Renal cortical epithelial cell (primary cell): ENCODE measurements at regions not wholly inside any gene's neighbourhood (a gene's known extent, or its start where the extent isn't known, plus 50 kb on each side); places are given as distances from the start of the nearest gene placed in this dataset.
"Not testable (repeated sequence)": the region's sequence is repeated elsewhere in the genome, so short reads cannot be mapped to it uniquely, and the experiment has no call there.

Source experiments
- DNase-seq: peaks from one replicate; pipeline ENCODE4 v3.0.0-alpha.2; 2011; ENCODE audit warnings: low read depth

- DNase-seq = no peak
Observed at GRCh38 chr1:95518310-95518709, 284.3 kb downstream of the RWDD3 start.

GRCh38 chr1:95520390-95520789 lies 286.4 kb downstream of the RWDD3 start:
- no peak for DNase-seq

- no peak for DNase-seq
Observed at GRCh38 chr1:95532335-95532734, 298.3 kb downstream of the RWDD3 start.

GRCh38 chr1:95534985-95535384 lies 301.0 kb downstream of the RWDD3 start:
- no peak for DNase-seq

GRCh38 chr1:95535614-95536013 lies 301.6 kb downstream of the RWDD3 start:
- no peak for DNase-seq

GRCh38 chr1:95536501-95536900 lies 302.5 kb downstream of the RWDD3 start:
- DNase-seq = no peak

GRCh38 chr1:95537176-95537575 lies 303.2 kb downstream of the RWDD3 start:
- no peak for DNase-seq

- not testable (repeated sequence) for DNase-seq
Observed at GRCh38 chr1:95538242-95538641, 304.2 kb downstream of the RWDD3 start.

- DNase-seq = no peak
Observed at GRCh38 chr1:95542936-95543335, 308.9 kb downstream of the RWDD3 start.

- DNase-seq = no peak
Observed at GRCh38 chr1:95547005-95547404, 313.0 kb downstream of the RWDD3 start.

- no peak for DNase-seq
Observed at GRCh38 chr1:95548211-95548610, 314.2 kb downstream of the RWDD3 start.

- no peak for DNase-seq
Observed at GRCh38 chr1:95551201-95551600, 317.2 kb downstream of the RWDD3 start.

GRCh38 chr1:95553595-95553994 lies 319.6 kb downstream of the RWDD3 start:
- DNase-seq = no peak

GRCh38 chr1:95554408-95554807 lies 320.4 kb downstream of the RWDD3 start:
- DNase-seq = no peak

GRCh38 chr1:95558791-95559190 lies 324.8 kb downstream of the RWDD3 start:
- no peak for DNase-seq

GRCh38 chr1:95561346-95561745 lies 327.3 kb downstream of the RWDD3 start:
- no peak for DNase-seq

- no peak for DNase-seq
Observed at GRCh38 chr1:95562230-95562629, 328.2 kb downstream of the RWDD3 start.

- DNase-seq = no peak
Observed at GRCh38 chr1:95572002-95572401, 338.0 kb downstream of the RWDD3 start.

- DNase-seq = no peak
Observed at GRCh38 chr1:95572962-95573361, 339.0 kb downstream of the RWDD3 start.

- DNase-seq = no peak
Observed at GRCh38 chr1:95575291-95575690, 341.3 kb downstream of the RWDD3 start.

- no peak for DNase-seq
Observed at GRCh38 chr1:95578462-95578861, 344.5 kb downstream of the RWDD3 start.

- no peak for DNase-seq
Observed at GRCh38 chr1:95582191-95582590, 348.2 kb downstream of the RWDD3 start.

GRCh38 chr1:95582746-95583145 lies 348.7 kb downstream of the RWDD3 start:
- DNase-seq = no peak

GRCh38 chr1:95583661-95584210 lies 349.7 kb downstream of the RWDD3 start:
- DNase-seq = no peak

- no peak for DNase-seq
Observed at GRCh38 chr1:95584315-95584714, 350.3 kb downstream of the RWDD3 start.
